K562 (cell line): ENCODE measurements at regions not wholly inside any gene's neighbourhood (a gene's known extent, or its start where the extent isn't known, plus 50 kb on each side); places are given as distances from the start of the nearest gene placed in this dataset.

Experiments used
- AFF4 ChIP-seq: sonication (generic); formaldehyde crosslinking; IDR thresholded peaks from 2 replicates; pipeline ENCODE4 v1.8.0; 2023; ENCODE audit warnings: mild to moderate bottlenecking, missing genetic modification reagents
- BRD9 ChIP-seq: fragments of 450-650 bp; IDR thresholded peaks from 2 replicates; pipeline ENCODE4 v1.6.1; 2018; ENCODE audit warnings: low read depth; ENCODE audit not compliant: partially characterized antibody
- CHD4 ChIP-seq: fragments of 200-600 bp; sonication (generic); IDR thresholded peaks from 3 replicates; pipeline ENCODE4 v1.6.1; 2012; ENCODE audit warnings: low read depth, mild to moderate bottlenecking, mixed read lengths, low read length, inconsistent platforms; ENCODE audit not compliant: insufficient read depth, insufficient replicate concordance, poor library complexity, severe bottlenecking
- CSDE1 ChIP-seq, 2 experiments: fragments of 450-650 bp; IDR thresholded peaks; 2 replicates each; pipeline ENCODE4 v1.6.1; 2016; ENCODE audit warnings: mild to moderate bottlenecking in 1 of 2
- ELF1 ChIP-seq: fragments of 200-800 bp; sonication (Bioruptor generic); IDR thresholded peaks from 2 replicates; pipeline ENCODE4 v1.6.1; 2016; ENCODE audit warnings: missing genetic modification characterization, missing compliant biosample characterization
- MAZ ChIP-seq, 2 experiments: fragments of 450-650 bp in 1 of 2; sonication (generic) in 1 of 2; formaldehyde crosslinking; IDR thresholded peaks in 1 of 2; conservative IDR thresholded peaks in 1 of 2; 2 replicates each; pipeline versions ENCODE4 v1.4.0 to v1.5.0; 2020; ENCODE audit warnings: mild to moderate bottlenecking in 1 of 2, missing genetic modification reagents in 1 of 2
- MIER1 ChIP-seq: fragments of 450-650 bp; IDR thresholded peaks from 2 replicates; pipeline ENCODE4 v1.6.1; 2016; ENCODE audit warnings: antibody characterized with exemption, mild to moderate bottlenecking, low read depth
- MXI1 ChIP-seq: IDR thresholded peaks from 2 replicates; pipeline ENCODE4 v1.6.1; 2011; ENCODE audit warnings: low read depth, mild to moderate bottlenecking, improper control_type of control experiment, low read length
- MYC ChIP-seq, 2 experiments: fragments of 250-450 bp in 1 of 2; sonication (Bioruptor Pico) in 1 of 2; IDR thresholded peaks; 2 replicates each; pipeline versions ENCODE4 v1.5.1 to v1.6.1; 2012 to 2021; ENCODE audit warnings: low read depth in 2 of 2, borderline replicate concordance in 1 of 2, improper control_type of control experiment in 1 of 2, low read length in 1 of 2, mild to moderate bottlenecking in 1 of 2, moderate library complexity in 1 of 2
- PCBP2 ChIP-seq: fragments of 200-400 bp; formaldehyde crosslinking; IDR thresholded peaks from 2 replicates; pipeline ENCODE4 v1.6.1; 2018; ENCODE audit warnings: low read length, low read depth, mild to moderate bottlenecking, moderate library complexity; ENCODE audit not compliant: poor library complexity, severe bottlenecking
- POLR2A ChIP-seq: fragments of 450-650 bp; conservative IDR thresholded peaks from 2 replicates; pipeline ENCODE4 v1.6.1; 2016
- PRMT5 ChIP-seq: sonication (generic); formaldehyde crosslinking; IDR thresholded peaks from 2 replicates; pipeline ENCODE4 v1.5.0; 2020; ENCODE audit warnings: missing genetic modification reagents
- SLC30A9 ChIP-seq: fragments of 250-450 bp; sonication (Bioruptor Pico); IDR thresholded peaks from 2 replicates; pipeline ENCODE4 v1.8.0; 2022; ENCODE audit warnings: mild to moderate bottlenecking, moderate library complexity
- ZBTB7A ChIP-seq: IDR thresholded peaks from 2 replicates; pipeline ENCODE4 v1.6.1; 2011; ENCODE audit warnings: low read depth, mild to moderate bottlenecking, low read length, moderate library complexity, borderline replicate concordance; ENCODE audit not compliant: control insufficient read depth
- ZNF277 ChIP-seq: fragments of 250-450 bp; sonication (Bioruptor Pico); IDR thresholded peaks from 2 replicates; pipeline ENCODE4 v1.8.0; 2022; ENCODE audit warnings: inconsistent platforms, mild to moderate bottlenecking, moderate library complexity, borderline replicate concordance
- ZNF79 ChIP-seq: fragments of 250-450 bp; sonication (Bioruptor Pico); IDR thresholded peaks from 2 replicates; pipeline ENCODE4 v1.4.0; 2020; ENCODE audit warnings: low read depth, mild to moderate bottlenecking, moderate library complexity
- TF ChIP-seq, protein P1 (sequence below): IDR thresholded peaks from 2 replicates; pipeline ENCODE4 v1.6.1; 2012; ENCODE audit warnings: low read depth, low read length, improper control_type of control experiment, borderline replicate concordance

GRCh38 chr10:21095073-21095472, 198.0 kb upstream of the NEBL start (continued):
- TF ChIP-seq MYC (IDR thresholded peaks at IDR 0.05; ENCODE audit: low read depth, low read length) (no peak), MYC (CRISPR knock-in tag; IDR thresholded peaks at IDR 0.05; ENCODE audit: borderline replicate concordance, low read depth) (no peak), SLC30A9 (no peak), MAZ (CRISPR knock-in tag; conservative IDR thresholded peaks at IDR 0.05 in 1 of 2, IDR thresholded peaks at IDR 0.05 in 1 of 2) (0 out of 4 replicates have a peak, but pooled peaks of 1 of the 2 experiments have one; percentile 12), ZNF79 (CRISPR knock-in tag) (peak; percentile 67), AFF4 (CRISPR knock-in tag) (no peak), CSDE1 (IDR thresholded peaks at IDR 0.05) (no peak), ELF1 (no peak), POLR2A (no peak), MIER1 (no peak), CHD4 (no peak), MXI1 (no peak), ZNF277 (CRISPR knock-in tag) (no peak), BRD9 (no peak), PCBP2 (no peak), PRMT5 (CRISPR knock-in tag) (no peak), ZBTB7A (no peak)
- TF ChIP-seq, protein P1, sequence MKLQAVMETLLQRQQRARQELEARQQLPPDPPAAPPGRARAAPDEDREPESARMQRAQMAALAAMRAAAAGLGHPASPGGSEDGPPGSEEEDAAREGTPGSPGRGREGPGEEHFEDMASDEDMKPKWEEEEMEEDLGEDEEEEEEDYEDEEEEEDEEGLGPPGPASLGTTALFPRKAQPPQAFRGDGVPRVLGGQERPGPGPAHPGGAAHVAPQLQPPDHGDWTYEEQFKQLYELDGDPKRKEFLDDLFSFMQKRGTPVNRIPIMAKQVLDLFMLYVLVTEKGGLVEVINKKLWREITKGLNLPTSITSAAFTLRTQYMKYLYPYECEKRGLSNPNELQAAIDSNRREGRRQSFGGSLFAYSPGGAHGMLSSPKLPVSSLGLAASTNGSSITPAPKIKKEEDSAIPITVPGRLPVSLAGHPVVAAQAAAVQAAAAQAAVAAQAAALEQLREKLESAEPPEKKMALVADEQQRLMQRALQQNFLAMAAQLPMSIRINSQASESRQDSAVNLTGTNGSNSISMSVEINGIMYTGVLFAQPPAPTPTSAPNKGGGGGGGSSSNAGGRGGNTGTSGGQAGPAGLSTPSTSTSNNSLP: no peak
